ENCODE measurements at regions not wholly inside any gene's neighbourhood (a gene's known extent, or its start where the extent isn't known, plus 50 kb on each side); places are given as distances from the start of the nearest gene placed in this dataset.

- TF ChIP-seq POLR2A (IDR thresholded peaks at IDR 0.05) = no peak
- TF ChIP-seq POLR2AphosphoS5 (IDR thresholded peaks at IDR 0.05) = no peak
These were observed 299.3 kb downstream of the DIRAS2 start for GRCh38 chr9:90343366-90343765.

All from gastroesophageal sphincter (tissue), 2 donors.